NCI-H2227 treated with DMSO at 0.1 percent for 48 hours (cell line): ENCODE measurements at regions not wholly inside any gene's neighbourhood (a gene's known extent, or its start where the extent isn't known, plus 50 kb on each side); places are given as distances from the start of the nearest gene placed in this dataset.
"Not testable (repeated sequence)": the region's sequence is repeated elsewhere in the genome, so short reads cannot be mapped to it uniquely, and the experiment has no call there.

Experiments
- DNase-seq: peaks from one replicate; lab custom pipeline; 2025; lab: John Stamatoyannopoulos, UW

GRCh38 chr11:106152013-106152412 is 74.6 kb downstream of the AASDHPPT start:
- DNase-seq = no peak

GRCh38 chr11:106152824-106153223 is 75.4 kb downstream of the AASDHPPT start:
- DNase-seq = no peak

DNA sequence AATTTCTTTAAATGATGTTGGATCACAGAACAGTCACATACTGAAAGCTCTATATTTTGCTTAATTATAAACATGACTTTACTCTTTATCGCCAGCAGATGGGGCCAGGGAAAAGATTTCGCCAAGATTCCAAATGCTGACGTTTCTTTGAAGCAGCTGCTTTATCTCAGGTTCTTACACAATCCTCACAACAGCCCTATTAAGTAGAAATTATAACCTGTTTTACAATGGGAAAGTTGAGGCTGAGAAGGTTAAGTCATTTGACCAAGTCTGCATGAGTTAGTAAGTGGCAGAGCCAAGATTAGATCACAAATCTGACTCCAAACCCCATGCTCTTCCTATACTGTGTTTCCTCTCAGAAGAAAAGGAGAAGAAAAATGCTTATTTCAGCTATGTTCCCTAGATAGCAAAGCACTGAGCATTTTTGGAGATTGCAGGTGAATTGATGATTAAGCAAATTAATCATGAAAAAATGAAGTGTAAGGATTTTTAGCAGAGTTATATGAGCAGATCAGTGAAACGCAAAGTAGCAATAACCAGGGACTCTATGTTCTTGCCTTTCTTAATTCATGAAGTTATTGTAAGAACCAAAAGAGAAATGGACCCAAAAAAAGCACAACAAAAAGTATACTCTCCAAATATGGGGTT is 79.0 kb downstream of the AASDHPPT start:
- peak; percentile 38 for DNase-seq

GRCh38 chr11:106158406-106158805 is 80.9 kb downstream of the AASDHPPT start:
- no peak for DNase-seq

DNA sequence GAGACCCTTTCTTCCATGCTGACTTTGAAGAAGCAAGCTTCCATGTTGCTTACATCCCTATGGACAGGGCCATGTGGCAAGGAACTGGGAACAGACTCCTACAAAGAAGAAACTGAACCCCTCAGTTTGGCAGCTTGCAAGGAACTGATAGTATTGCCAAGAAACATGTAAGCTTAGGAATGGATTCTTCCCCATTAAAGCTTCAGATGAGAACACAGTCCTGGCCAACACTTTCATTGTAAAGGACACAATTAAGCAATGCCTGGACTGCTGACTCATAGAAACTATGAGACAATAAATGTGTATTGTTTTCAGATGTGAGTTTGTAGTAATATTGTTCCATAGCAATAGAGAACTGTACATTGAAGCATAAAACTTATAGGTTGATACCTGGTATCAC is 82.4 kb downstream of the AASDHPPT start:
- DNase-seq = no peak

DNA sequence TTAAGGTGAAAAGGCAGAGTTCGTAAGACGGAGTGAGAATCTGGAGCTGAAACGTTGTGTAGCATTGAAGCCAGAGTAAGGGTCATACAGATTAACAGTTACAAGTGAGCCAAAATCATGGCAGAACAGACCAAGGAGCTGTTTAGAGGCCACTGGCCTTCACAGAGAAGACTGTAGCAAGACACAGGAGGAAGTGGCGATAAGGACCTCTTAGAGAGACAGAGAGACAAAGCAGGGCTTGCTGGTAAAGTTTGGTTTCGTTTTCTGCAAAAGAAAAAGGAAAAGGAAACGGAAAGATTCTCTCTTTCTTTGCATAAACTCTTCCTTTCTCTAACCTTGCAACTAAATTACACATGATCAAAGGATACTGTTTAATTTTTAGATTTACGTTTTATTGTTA is 83.0 kb downstream of the AASDHPPT start:
- no peak for DNase-seq

DNA sequence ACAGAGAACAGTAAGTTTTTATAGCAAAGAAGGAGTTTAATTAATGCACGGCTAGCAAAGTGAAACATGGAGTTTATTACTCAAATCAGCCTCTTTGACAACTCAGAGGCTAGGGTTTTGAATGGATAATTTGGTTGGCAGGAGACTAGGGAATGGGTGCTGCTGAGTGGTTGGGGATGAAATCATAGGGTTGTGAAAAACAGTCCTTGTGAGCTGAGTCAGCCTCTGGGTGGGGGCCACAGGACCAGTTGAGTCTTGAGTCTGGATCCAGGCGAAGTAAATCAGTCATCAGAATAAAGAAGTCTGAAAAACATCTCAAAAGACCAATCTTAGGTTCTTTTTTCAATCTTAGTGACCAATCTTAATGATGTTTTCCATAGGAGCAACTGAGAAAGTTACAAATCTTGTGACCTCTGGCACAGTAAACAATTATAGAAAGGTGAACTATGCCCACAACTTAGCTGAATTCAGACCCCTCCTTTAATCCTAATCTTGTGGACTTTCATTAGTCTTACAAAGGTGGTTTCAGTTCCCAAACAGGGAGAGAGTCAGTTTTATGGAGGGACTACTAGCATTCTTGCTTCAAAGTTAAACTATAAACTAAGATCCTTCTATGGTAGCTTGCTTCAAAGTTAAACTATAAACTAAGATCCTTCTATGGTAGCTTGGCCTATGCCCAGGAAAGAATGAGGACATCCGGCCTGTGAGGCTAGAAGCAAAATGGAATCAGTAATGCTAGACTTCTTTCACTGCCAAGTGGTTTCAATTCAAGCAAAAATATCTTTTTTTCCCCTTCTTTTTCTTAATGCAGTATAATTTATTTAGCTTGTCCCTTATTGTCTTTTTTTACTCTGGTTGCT is 84.5 kb downstream of the AASDHPPT start:
- DNase-seq = no peak

- no peak for DNase-seq
Measured at GRCh38 chr11:106167085-106167484, 89.6 kb downstream of the AASDHPPT start.

- no peak for DNase-seq
Measured at GRCh38 chr11:106172386-106172991, 95.0 kb downstream of the AASDHPPT start.

DNA sequence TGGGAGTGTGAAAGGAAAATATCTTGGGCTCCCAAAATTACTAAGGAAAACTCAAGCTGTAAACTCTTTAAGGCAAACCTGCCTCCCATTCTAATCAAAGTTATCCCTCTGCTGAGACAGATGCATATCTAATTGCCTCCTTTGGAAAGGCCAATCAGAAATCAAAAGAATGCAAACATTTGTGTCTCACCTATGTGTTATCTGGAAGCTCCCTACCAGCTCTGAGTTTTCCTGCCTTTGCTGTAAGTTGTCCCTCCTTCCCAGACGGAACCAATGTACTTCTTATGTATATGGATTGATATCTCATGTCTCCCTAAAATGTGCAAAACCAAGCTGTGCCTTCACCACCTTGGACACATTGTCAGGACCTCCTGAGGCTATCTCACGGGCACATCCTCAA is 95.8 kb downstream of the AASDHPPT start:
- no peak for DNase-seq

GRCh38 chr11:106174003-106174402 is 96.5 kb downstream of the AASDHPPT start:
- not testable (repeated sequence) for DNase-seq

GRCh38 chr11:106176817-106177216 is 99.4 kb downstream of the AASDHPPT start:
- no peak for DNase-seq

DNA sequence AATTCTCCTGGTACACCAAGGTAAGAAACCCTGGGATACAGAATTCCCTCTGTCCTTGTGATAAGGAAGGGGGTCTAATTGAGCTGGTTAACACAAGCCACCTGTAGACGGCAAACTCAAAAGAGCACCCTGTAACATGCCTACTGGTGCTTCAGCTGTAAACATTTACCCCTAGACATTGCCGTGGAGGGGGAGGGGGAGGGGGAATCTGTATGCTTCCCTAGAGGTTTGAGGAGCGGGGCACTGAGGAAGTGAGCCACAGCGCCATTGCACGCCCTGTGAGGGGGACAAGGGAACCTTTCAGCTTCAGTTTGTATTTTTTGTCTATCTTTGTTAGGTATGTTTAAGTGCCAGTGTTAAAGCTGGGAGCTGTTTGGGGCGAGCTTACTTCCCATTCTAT is 99.8 kb downstream of the AASDHPPT start:
- no peak for DNase-seq

DNA sequence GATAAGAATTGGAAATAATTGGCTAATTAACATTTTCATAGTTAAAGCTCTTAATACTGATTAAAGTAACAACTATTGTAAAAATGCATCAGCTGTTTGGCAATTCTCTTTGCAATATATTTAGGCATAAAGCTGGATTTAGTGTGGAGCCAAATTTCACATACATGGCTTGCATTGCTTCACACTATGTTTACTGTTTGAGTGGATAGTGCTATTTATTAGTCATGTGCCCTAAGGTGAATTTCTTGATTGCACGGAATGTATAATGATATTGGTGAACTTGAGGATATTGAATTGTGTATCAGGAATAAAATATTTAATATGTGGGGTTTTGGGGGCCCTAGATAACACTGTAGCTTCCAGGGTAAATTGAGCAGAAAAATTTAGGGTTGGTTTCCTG is 100.9 kb downstream of the AASDHPPT start:
- no peak for DNase-seq

DNA sequence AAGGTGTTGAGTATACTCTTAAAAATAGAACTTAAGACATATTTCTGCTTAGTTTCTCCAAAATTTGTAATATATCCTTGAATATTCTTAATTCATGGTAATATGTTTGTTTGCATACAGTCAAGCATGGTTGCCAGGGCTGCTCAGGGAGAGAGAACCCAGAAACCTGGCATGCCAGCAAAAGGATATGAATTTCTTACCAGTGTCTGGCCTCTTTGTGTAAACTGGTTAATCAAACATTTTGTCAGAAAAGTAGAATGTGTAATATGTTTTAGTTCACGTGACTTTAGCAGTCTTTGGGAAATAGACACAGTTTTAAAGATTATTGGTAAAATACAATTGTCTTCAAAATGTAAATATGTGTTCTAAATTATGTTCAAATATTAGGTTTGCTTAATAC is 101.6 kb downstream of the AASDHPPT start:
- DNase-seq = no peak

DNA sequence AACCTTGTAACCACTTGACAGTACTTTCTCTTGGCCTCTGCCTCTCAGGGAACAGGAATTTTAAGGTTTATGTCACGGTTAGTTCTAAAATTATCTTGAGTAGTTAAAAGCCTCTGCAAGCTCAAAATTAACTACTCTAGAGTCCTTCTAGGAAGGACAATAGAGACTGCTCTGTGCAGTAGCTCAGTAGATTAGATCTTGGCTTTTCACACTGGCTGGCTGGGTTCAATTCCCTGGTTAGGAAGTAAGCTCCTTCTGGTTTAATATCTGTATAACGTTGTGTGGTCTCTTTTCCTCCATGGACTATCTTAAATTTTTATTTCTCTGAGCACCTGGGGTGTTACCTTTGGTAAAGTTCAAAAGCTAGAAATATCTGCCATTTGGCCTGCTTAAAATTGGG is 109.2 kb downstream of the AASDHPPT start:
- no peak for DNase-seq

DNA sequence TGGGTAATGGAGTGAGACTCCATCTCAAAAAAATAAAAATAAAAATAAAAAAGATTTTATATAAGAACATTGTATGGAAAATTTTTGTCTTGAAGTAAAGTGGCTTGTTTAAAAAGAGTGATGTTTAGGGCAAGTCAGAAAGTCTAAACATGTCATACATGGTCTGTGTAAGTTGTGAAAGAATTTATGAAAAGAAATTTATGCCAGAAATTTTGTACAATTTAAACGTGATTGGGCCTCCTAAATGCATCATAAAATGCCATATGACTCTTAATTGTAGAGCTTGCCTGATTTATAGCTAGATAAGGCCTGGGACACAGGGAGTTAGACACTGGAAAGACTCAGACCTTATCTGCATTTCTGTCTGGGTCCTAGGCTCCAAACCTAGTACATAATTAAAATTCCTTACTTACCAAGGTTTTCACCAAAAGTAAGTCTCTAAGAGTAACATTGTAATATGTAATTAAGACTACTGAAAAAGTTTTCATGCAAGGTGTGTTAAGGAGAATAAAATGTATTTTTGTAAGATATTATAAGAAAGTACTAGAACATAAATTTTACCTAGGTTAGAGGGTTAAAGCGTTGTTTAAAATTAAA is 110.5 kb downstream of the AASDHPPT start:
- DNase-seq = no peak

DNA sequence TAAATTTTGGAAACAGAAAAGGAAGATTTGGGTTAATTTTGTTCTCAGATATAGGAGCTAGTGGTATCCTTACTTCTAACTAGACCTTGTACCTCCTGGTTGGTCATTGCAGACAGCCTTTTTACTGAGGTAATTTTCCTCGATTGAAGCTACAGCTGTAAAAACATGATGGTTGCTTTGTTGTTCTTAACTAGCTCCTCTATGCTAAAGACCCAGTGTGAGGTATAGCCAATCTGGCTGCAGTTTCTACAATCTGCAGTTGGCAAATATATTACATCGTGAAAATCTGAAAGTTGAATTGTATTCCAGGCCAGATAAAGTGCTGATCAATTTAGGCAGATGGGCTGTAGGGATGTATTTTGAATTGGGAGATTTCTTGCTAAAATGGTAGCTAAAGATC is 116.5 kb downstream of the AASDHPPT start:
- no peak for DNase-seq

- DNase-seq = no peak
Measured at GRCh38 chr11:106197438-106197837, 120.0 kb downstream of the AASDHPPT start.

GRCh38 chr11:106202935-106203620 is 125.6 kb downstream of the AASDHPPT start:
- DNase-seq = no peak

DNA sequence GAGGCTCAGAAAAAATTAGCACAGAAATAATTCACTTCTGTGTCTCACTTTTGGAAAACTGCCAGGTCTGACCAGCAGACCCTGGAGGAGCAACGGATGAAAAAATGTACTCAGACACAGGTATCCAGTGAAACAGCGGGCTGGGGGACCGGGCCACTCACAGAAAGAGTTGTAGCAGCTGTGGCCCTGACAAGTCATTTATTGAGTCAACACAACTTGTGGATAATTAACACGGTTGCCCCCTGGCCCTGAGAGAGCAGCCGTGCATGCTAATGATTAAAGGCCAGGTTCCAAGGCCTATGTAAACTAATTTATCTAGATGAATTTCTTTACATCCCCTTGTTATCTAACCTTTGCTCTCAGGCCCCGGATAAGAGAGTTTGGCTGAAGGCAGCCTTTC is 131.3 kb downstream of the AASDHPPT start:
- DNase-seq = no peak

DNA sequence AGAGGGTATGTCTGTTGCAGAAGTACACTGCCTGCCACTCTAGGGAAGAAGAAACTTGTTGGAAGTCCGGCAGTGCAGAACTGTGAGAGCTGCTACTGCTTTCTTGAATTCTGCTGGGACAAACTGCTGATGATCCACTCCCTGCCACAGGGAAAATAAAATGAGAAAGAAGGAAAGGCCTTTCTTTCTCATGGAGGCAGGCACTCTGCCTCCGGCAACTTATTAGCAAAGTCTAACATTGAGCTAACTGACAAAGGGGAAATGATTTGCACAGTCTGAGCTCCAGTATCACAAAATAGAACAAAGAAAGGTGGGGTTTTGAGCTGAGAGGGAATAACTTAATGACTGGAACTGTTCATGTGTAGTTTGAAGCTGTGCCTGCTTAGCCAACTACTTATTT is 134.6 kb downstream of the AASDHPPT start:
- no peak for DNase-seq
